CD4-positive, alpha-beta T cell treated with Interleukin-17A for 1 hour (primary cell): ENCODE measurements at regions not wholly inside any gene's neighbourhood (a gene's known extent, or its start where the extent isn't known, plus 50 kb on each side); places are given as distances from the start of the nearest gene placed in this dataset.

Experiments
- DNase-seq: peaks from one replicate; pipeline ENCODE4 v3.0.0-alpha.2; 2020

- no peak for DNase-seq
These were observed 95.9 kb upstream of the COL21A1 start for GRCh38 chr6:56343295-56343694.

DNA sequence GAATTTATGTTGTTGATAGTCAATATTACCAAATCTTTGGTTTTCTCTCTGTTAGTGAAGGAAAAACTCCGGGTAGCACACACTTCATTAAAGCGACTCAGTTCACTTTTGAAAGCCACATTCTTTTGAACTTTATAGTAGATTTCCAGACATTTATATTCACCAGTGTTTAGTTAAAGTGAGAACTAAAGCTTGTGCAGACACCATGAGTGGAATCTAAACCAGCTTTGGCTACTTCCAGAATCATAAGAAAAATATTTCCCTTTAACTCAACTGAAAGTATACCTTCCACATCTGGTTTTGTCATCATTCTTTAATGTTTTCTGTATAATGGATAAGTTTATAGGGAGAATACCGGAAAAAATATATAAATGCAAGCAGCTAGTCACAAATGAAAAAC, 92.1 kb upstream of the COL21A1 start:
- DNase-seq, result no peak

DNA sequence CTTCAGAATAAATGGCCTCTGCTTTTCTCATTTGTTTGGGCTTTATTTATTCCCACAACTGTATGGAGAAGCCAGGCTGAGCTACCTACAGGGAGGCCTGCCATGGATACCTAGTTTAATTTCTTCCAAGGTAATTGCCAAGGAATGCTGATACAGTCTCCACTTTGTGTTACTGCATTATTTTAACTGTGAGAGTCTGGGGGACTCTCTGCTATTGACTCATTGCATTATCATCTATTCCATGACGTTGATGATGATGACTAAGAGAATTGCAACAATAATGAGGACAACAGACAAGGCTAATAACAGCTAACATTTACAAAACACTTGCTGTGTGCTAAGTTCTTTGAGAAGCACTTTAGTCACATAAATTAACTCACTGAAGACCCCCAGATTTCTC, 88.3 kb upstream of the COL21A1 start:
- no peak for DNase-seq

GRCh38 chr6:56334937-56335336, 87.6 kb upstream of the COL21A1 start:
- DNase-seq, result no peak

DNA sequence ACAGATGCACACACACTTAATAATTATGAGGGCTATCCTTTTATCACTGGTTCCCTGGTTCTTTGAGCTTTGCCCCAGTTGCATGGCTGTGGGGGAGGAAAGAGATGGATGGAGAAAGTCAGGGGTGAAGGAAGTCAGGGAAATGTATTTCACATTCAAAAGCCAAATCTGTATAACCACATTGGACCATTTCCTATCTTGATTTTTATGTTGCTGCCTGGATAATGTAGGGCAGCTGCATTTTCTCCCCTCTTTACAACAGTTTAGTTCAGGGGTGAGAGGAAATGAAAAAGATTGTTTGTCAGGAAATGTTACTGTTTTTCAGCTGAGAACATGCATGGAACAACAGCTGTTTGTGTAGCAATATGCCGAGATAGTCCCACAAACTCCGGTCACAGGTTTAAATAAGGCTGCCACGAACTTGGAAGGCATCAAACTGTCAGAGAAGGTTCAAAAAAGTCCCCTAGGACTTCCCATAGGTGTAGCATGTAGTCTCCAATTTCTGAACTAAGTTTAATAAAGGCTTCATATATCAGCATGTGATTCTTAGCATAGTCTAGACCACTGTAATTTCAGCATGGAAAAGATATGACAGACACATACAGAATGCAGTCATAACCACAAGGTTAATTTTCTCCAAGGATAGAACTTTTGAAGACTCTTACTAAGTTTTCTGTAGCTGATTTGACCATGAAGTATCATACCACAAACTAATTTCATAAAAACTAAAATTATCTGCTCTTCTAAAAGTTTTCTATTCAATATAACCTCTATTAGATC, 82.1 kb upstream of the COL21A1 start:
- no peak for DNase-seq

DNA sequence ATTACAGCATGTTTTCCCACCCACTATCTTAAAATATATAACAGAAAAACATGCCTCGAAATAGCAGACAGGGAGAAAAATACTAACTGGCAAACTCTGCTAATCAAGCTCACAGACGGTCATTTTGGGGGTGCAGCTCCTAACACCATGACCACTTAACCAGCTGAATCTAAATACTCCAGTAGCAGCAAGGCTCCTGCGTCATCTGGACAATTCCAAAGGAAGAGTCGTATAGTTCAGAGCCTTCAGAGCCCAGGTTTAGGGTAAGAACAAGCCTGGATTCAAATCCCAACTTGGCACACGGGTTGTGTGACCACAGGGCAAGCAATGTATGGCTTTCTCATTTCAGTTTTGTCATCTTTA, 81.3 kb upstream of the COL21A1 start:
- DNase-seq, result no peak

DNA sequence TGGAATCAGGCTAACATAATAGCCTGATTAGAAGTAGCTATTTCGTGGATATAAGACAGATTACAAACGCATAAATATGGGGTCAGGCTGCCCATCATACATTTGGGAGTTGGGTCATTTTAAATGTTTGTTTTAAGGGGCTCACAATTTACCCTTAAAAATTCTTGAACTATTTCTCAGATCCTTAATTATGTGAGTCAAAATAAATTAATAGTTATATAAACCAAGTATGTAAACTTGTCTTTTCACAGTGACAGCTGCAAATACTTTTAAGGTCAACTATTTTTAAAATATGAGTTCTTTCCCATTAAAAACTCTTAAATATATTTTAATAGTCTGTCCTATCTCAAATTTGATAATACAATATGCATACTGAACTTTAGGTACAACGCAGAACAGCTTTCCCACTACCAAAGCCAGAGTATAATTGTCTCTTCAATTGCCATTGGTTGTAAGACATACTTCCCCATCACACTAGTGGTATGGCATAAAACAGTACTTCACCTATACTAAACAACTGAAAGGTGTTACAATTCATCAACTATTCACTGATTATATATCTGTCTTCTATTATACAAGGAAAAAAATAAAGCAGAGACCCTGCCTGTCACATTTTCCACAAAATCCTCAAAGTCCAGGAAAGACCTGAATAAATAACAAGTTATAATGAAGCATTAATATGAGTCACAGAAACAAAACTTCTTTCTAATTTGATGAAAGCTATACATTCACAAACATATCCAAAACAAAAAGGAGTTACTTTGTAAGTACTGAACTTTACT, 80.8 kb upstream of the COL21A1 start:
- DNase-seq, result no peak

DNA sequence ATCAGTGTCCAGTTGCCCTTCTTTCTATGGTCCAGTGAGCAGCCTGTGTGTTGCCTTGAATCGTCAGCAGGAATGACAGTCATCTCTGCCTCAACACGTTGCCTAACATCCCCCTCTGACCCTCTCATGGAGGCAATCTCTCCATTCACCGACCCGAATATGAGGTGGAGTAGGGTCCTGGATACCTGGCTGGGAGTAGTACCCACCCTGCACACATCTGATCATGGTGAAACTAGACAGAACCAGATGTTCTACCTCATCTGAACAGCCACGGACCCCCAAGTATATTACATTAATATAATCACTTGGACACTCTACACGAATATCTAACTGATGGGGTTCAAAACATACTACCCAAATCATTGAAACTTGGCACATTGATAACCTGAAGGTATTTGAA, 77.0 kb upstream of the COL21A1 start:
- no peak for DNase-seq

DNA sequence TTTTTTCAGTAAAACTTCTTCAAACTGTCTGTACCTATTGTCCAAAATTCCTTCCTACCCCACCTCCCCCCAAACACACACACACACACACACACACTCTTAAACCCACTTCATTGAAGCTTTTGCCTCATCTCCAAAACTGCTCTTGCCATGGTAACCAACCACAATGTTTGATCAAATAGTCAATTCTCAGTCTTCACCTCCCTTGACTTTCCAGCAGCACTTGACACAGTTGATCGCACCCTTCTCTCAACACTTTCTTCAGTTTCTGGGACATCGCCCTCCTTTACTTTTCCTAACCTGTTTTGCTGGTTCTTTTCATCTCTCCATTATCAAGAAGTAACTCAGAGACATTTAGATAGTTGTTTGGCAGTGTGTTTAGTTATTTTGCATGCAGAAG, 71.5 kb upstream of the COL21A1 start:
- no peak for DNase-seq

- no peak for DNase-seq
These were observed 67.5 kb upstream of the COL21A1 start for GRCh38 chr6:56314683-56315523.

- no peak for DNase-seq
These were observed 64.4 kb upstream of the COL21A1 start for GRCh38 chr6:56311533-56312448.

DNA sequence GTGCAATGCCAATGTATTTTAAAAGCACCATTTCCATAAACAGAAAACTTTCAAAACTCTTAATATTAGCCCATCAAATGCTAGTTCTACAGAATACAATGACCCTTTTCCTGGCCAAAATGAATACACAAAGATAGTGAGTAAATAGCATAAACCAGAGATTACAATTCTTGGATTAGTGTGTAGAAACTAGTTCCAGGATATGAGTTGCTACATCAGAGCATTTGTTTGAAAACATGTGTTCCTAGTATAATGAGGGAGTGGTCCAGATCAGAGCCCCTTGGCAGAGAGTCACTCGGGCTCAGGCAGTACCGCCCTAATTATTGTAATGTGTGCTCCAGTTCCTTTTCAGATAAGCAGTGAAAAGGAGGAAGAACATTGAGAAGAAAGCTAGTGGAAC, 63.7 kb upstream of the COL21A1 start:
- no peak for DNase-seq

DNA sequence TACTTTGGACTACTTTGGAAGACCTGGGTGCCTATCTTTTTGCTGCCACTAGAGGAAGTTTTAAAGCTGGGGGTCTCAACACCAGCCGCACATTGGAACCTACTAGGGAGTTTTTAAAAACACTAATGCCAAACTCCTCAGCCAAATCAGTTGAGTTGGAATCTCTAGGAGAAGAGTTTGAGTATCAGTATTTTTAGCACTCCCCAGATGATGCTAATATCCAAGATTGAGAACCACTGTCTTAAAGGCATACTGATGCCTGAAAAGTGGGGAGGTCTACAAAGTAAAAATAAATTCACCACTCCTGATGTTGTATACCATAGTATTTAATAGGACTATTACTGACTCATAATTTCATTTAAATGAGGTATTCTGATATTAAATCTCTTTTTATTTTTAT, 62.9 kb upstream of the COL21A1 start:
- no peak for DNase-seq

DNA sequence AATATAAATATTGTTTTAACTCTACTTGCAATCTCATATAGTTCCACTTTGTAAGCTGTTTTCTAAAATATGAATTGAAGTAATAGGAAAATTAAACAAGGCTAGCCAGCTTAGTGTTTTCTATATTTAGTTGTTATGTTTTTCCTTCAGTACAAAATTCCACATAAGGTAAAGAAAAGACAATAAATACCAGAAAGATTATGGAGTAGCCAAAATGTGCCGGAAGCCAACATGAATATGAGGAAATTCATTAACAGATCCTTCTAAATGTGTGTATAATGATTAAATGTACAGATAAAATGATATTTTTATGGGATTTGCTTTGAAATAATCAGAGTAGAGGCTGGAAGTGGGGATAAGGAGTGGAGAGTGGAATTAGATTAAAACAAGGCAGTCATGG, 52.5 kb upstream of the COL21A1 start:
- DNase-seq, result no peak

DNA sequence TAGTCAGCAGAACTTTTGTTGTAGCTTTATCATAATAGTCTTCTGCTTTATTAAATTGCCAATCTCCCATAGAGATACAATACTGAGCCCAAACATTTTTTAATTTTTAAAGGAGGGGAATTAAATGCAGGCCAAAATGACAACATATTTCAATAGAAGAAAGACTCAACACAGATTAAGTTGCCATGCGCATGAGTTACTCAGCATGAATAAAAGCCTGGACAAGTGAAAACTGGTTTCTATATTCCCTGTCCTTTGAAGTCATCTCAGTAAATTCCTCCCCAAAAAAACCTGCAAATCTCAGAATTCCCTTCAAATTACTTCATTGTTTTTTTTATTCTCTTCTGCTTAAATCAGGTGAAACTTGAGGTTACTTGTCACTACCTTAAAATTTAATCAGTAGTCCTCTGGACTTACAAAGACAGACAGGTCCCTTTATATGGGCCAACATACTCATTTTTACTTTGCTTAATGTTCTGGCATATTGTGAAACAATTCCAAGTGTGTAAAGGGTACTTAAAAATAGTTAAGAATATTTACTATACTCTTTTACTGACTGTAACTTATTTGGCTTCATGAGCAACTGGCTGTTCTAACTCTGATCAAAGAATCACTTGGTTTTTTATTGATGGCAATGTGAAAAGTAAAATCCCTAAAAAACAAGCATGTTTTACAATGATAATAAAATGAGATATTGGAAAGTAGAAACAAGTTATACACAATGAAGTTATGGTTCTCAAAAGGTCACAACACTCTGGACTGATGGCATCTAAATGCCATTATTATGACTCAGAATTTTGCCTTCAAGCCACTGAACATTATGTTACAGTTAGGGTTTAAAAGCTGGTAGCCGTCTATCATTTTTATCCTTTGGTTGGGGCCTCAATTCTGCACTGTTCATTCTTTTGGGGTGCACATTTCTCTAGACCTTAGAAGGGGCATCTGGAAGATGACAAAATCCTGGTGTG, 49.9 kb upstream of the COL21A1 start:
- DNase-seq, result no peak
